ENCODE measurements at regions not wholly inside any gene's neighbourhood (a gene's known extent, or its start where the extent isn't known, plus 50 kb on each side); places are given as distances from the start of the nearest gene placed in this dataset.

DNA sequence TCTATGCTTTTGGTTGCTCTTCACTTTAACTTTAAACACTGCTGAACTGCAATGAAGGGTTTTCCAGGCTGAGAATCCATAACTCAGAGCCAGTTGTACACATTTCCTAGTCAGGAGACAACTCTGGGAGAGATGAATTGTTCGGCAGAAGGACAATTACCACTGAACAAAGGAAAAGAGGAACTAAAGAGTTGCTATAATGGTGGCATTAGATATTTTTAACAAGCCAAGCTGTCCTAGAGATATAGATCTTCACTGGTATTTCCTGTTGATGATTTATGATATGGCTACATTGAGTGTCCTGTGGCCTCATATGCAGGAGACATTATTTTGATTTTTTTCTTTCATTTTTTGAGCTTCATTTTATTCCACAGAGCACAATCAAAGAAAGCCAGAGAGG is 219.1 kb upstream of the PCSK5 start:
- TF ChIP-seq, protein P1, sequence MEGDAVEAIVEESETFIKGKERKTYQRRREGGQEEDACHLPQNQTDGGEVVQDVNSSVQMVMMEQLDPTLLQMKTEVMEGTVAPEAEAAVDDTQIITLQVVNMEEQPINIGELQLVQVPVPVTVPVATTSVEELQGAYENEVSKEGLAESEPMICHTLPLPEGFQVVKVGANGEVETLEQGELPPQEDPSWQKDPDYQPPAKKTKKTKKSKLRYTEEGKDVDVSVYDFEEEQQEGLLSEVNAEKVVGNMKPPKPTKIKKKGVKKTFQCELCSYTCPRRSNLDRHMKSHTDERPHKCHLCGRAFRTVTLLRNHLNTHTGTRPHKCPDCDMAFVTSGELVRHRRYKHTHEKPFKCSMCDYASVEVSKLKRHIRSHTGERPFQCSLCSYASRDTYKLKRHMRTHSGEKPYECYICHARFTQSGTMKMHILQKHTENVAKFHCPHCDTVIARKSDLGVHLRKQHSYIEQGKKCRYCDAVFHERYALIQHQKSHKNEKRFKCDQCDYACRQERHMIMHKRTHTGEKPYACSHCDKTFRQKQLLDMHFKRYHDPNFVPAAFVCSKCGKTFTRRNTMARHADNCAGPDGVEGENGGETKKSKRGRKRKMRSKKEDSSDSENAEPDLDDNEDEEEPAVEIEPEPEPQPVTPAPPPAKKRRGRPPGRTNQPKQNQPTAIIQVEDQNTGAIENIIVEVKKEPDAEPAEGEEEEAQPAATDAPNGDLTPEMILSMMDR (conservative IDR thresholded peaks at IDR 0.05), result no peak
- TF ChIP-seq EZH2 (IDR thresholded peaks at IDR 0.05; ENCODE audit: low read depth), result no peak
